AG04450 (cell line): ENCODE measurements at regions not wholly inside any gene's neighbourhood (a gene's known extent, or its start where the extent isn't known, plus 50 kb on each side); places are given as distances from the start of the nearest gene placed in this dataset.
"Not testable (repeated sequence)": the region's sequence is repeated elsewhere in the genome, so short reads cannot be mapped to it uniquely, and the experiment has no call there.

Experiments
- CTCF ChIA-PET: fragments of 300-600, 350-600 bp; formaldehyde crosslinking; extraction: SDS; loops from one replicate; lab custom pipeline; 2022; ENCODE audit warnings: antibody characterized with exemption, inconsistent platforms; lab: Charles Lee
- POLR2A ChIA-PET: fragments of 350-600 bp; formaldehyde crosslinking; extraction: SDS; loops from one replicate; lab custom pipeline; 2021; ENCODE audit warnings: antibody characterized with exemption, inconsistent platforms; lab: Yijun Ruan, JAX
- DNase-seq: peaks from one replicate; pipeline ENCODE4 v3.0.0-alpha.2; 2011; ENCODE audit warnings: low read depth, low spot score
- H3K27ac ChIP-seq: one replicate; pipeline ENCODE4 v1.5.1; 2012; ENCODE audit warnings: low read depth, low read length, control low read depth
- H3K27me3 ChIP-seq: one replicate; pipeline ENCODE4 v1.6.0; 2012; ENCODE audit warnings: low read length; ENCODE audit not compliant: control insufficient read depth, insufficient read depth
- H3K4me3 ChIP-seq: 2 replicates; pipeline ENCODE4 v1.5.1; 2011; ENCODE audit warnings: mild to moderate bottlenecking, low read depth, low read length, control low read depth
- H3K9me3 ChIP-seq: 2 replicates; pipeline ENCODE4 v1.5.1; 2012; ENCODE audit warnings: low read length; ENCODE audit not compliant: control insufficient read depth, insufficient read depth
- TF ChIP-seq, protein P1 (sequence below): IDR thresholded peaks from 2 replicates; pipeline ENCODE4 v1.5.1; 2011; ENCODE audit warnings: low read depth, low read length, control low read depth, inconsistent platforms

DNA sequence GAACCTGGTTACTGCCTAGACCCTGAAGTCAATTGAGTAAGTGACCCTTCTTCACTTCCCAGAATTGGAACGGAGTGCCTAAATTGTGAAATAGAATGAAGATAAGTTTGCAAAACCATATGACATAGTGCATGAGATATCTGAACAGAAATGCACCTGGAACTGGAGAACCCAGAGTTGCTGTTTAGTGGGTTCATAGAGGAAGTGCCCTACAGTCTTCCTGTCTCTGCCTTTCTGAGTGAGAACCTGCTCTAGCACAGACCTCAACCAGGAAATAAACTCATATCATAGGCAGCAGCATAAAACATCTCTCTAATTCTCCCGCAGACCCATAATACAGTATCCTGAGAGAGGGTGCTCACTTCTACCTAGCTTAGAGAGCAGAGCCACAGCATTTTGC is 82.9 kb downstream of the EOMES start:
- TF ChIP-seq, protein P1, sequence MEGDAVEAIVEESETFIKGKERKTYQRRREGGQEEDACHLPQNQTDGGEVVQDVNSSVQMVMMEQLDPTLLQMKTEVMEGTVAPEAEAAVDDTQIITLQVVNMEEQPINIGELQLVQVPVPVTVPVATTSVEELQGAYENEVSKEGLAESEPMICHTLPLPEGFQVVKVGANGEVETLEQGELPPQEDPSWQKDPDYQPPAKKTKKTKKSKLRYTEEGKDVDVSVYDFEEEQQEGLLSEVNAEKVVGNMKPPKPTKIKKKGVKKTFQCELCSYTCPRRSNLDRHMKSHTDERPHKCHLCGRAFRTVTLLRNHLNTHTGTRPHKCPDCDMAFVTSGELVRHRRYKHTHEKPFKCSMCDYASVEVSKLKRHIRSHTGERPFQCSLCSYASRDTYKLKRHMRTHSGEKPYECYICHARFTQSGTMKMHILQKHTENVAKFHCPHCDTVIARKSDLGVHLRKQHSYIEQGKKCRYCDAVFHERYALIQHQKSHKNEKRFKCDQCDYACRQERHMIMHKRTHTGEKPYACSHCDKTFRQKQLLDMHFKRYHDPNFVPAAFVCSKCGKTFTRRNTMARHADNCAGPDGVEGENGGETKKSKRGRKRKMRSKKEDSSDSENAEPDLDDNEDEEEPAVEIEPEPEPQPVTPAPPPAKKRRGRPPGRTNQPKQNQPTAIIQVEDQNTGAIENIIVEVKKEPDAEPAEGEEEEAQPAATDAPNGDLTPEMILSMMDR, result no peak
- Histone ChIP-seq H3K9me3 (no peaks in the 10 kb centered on the region), H3K27ac (no peak overlapping the region), H3K4me3 (no peak overlapping the region), H3K27me3 (no peaks in the 10 kb centered on the region)
- ChIA-PET CTCF (no interaction called here), POLR2A (no interaction called here)
- no peak for DNase-seq

GRCh38 chr3:27638594-27638993 is 83.5 kb downstream of the EOMES start:
- Histone ChIP-seq H3K27me3 (no peaks in the 10 kb centered on the region), H3K4me3 (no peak overlapping the region), H3K9me3 (no peaks in the 10 kb centered on the region), H3K27ac (no peak overlapping the region)
- ChIA-PET POLR2A (no interaction called here), CTCF (no interaction called here)
- no peak for DNase-seq
- TF ChIP-seq, protein P1, result no peak

DNA sequence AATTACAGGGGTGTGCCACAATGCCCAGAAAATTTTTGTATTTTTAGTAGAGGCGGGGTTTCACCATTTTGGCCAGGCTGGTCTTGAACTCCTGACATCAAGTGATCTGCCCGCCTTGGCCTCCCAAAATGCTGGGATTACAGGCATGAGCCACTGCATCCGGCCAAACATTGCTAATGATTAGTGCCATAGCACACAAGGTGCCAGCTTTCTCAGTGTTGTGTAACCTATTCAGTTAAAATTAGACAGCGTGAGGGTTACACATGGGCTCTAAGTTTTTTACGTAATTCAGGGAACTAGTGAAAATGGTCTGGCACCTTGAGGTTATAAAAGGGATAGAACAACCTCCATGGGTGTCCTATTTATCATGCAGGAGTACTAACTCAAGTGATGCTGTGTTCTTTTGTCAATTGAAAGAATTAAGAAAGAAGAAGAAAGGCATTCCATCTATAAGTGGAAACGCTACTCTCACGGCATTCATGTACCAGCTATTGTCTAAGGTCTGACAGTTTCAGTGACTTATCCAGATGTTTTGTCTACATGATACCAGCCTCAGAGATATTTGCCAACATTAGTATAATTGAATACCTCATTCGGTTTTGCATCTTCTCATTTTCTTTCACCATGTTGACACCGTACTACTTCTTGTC is 84.7 kb downstream of the EOMES start:
- ChIA-PET CTCF (no interaction called here), POLR2A (no interaction called here)
- H3K9me3 ChIP-seq, result no peaks in the 10 kb centered on the region
- TF ChIP-seq, protein P1, result no peak
- H3K27ac ChIP-seq, result no peak overlapping the region
- H3K4me3 ChIP-seq, result no peak overlapping the region
- no peak for DNase-seq
- no peaks in the 10 kb centered on the region for H3K27me3 ChIP-seq

- H3K9me3 ChIP-seq, POLR2A ChIA-PET, DNase-seq, H3K27ac ChIP-seq, CTCF ChIA-PET, H3K4me3 ChIP-seq, H3K27me3 ChIP-seq: not testable (repeated sequence)
Measured at GRCh38 chr3:27635006-27635405, 87.1 kb downstream of the EOMES start.

GRCh38 chr3:27633224-27633545 is 88.9 kb downstream of the EOMES start:
- Histone ChIP-seq H3K27me3 (no peaks in the 10 kb centered on the region), H3K27ac (peak overlapping the region; percentile 63), H3K4me3 (peak overlapping the region; percentile 62), H3K9me3 (no peaks in the 10 kb centered on the region)
- ChIA-PET POLR2A (interaction anchor here (1.2 to 1.7 kb wide), 4 partner anchors 100 to 150 kb away, joined by 3 to 13 read pairs (median 8); partner anchors contain the start of gene SLC4A7), CTCF (interaction anchor here (0.9 to 2.0 kb wide), 5 partner anchors 26 to 163 kb away, joined by 3 to 6 read pairs (median 3); no protein-coding TSS in a partner anchor)
- no peak for DNase-seq
- TF ChIP-seq, protein P1, result no peak
